ENCODE measurements at regions not wholly inside any gene's neighbourhood (a gene's known extent, or its start where the extent isn't known, plus 50 kb on each side); places are given as distances from the start of the nearest gene placed in this dataset.

DNA sequence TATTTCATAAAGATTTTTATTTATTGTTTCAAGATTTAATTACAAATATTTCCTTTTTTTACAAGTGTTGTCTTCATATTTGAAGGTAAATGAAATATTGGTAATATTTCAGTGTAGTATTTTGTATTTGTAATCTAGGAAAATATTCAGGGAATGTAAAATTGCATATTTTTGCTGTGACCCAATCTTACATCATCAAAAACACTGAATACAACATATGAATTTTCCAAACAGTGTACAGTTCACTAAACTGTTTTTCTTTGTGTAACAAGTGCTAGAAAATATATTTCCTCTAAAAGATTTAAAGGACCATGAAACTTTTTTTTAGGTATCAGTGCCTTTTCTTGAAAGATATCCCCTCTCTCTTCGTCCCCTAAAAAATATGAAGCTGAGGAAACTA is 251.9 kb upstream of the KCND2 start:
- intact Hi-C loops (cut with micrococcal nuclease), result no loop called here
- H3K4me1 ChIP-seq, result no peaks in the 10 kb centered on the region

DNA sequence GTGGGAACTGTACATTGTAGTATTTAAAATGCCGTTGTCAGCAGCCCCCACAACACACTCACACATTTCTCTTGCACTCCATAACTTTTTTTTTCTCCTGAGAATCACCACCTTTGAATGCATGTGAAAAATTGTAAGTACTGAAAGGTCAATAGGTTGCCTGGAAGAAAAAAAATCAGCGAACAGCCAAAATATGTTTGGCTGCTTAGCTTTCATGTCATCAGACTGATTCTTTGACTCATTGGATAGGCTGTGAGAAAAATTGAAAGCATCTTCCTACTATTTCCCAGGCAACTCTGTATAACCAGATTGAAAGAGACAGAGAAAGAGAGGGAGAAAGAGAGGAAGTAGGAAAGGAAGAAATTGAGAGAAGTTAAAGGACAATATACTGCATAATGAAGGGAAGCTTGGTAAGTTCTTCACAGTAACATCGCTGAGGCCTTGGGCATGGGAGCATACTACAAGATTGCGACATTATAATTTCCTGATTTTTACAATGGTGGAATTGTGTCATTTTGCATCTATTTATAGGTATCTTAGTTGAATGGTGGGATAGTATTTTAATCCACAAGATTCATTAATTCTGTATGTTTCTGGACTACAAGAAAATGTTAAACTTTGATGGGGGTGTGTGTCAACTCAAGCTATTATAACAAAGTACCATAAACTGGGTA is 249.3 kb upstream of the KCND2 start:
- TF ChIP-seq, protein P1, sequence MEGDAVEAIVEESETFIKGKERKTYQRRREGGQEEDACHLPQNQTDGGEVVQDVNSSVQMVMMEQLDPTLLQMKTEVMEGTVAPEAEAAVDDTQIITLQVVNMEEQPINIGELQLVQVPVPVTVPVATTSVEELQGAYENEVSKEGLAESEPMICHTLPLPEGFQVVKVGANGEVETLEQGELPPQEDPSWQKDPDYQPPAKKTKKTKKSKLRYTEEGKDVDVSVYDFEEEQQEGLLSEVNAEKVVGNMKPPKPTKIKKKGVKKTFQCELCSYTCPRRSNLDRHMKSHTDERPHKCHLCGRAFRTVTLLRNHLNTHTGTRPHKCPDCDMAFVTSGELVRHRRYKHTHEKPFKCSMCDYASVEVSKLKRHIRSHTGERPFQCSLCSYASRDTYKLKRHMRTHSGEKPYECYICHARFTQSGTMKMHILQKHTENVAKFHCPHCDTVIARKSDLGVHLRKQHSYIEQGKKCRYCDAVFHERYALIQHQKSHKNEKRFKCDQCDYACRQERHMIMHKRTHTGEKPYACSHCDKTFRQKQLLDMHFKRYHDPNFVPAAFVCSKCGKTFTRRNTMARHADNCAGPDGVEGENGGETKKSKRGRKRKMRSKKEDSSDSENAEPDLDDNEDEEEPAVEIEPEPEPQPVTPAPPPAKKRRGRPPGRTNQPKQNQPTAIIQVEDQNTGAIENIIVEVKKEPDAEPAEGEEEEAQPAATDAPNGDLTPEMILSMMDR (IDR thresholded peaks at IDR 0.05; ENCODE audit: borderline replicate concordance), result no peak
- Histone ChIP-seq H3K9me3 (replicated peaks) (no peaks in the 10 kb centered on the region), H3K27me3 (ENCODE audit: low read depth) (no peaks in the 10 kb centered on the region), H3K27ac (replicated peaks) (no peak overlapping the region), H3K36me3 (no peaks in the 10 kb centered on the region), H3K4me3 (no peak overlapping the region), H3K4me1 (no peaks in the 10 kb centered on the region)
- intact Hi-C loops (cut with micrococcal nuclease), result no loop called here
- DNase-seq, result no peak

More for the DNA sequence above, 251.9 kb upstream of the KCND2 start:
- no peak for DNase-seq
- Histone ChIP-seq H3K36me3 (no peaks in the 10 kb centered on the region), H3K9me3 (replicated peaks) (no peaks in the 10 kb centered on the region), H3K4me3 (no peak overlapping the region), H3K27me3 (ENCODE audit: low read depth) (no peaks in the 10 kb centered on the region), H3K27ac (replicated peaks) (no peak overlapping the region)
- TF ChIP-seq, protein P1 (IDR thresholded peaks at IDR 0.05; ENCODE audit: borderline replicate concordance), result no peak

DNA sequence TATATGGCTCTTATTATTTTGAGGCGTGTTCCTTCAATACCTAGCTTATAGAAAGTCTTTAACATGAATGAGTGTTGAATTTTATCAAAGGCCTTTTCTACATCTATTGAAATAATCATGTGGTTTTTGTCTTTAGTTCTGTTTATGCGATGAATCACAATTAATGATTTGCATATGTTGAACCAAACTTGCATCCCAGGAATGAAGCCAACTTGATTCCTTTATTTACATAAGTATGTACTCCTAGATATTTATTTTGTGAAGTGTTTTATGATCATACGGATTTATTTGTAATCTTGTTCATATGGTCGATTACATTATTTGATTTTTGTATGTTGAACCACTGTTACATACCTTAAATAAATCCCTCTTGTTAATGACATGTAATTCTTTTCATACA is 244.3 kb upstream of the KCND2 start:
- no peaks in the 10 kb centered on the region for H3K36me3 ChIP-seq
- no peak overlapping the region for H3K27ac ChIP-seq (replicated peaks)
- no peaks in the 10 kb centered on the region for H3K27me3 ChIP-seq (ENCODE audit: low read depth)
- H3K9me3 ChIP-seq (replicated peaks), result no peaks in the 10 kb centered on the region
- no peak overlapping the region for H3K4me3 ChIP-seq
- no peaks in the 10 kb centered on the region for H3K4me1 ChIP-seq
- intact Hi-C loops (cut with micrococcal nuclease), result no loop called here
- TF ChIP-seq, protein P1 (IDR thresholded peaks at IDR 0.05; ENCODE audit: borderline replicate concordance), result no peak
- DNase-seq, result no peak

DNA sequence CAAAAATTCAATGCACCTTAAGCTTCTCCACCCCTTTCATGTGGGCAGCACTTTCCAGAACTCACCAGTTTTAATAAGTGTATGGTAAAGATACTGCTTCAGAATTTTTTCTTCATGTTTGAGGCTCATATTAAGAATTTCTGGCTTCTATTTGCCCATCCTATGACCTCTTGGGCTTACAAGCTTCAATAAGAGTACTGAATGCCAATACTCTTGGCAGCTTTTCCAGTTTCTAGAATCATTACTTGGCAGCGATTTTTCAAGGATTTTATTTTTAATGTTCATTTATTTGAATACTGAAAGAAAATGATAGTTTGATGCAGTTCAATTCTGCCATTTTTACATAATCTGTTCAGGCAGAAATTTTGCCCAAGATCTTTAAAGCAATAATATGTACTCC is 242.1 kb upstream of the KCND2 start:
- H3K9me3 ChIP-seq (replicated peaks), result no peaks in the 10 kb centered on the region
- intact Hi-C loops (cut with micrococcal nuclease), result no loop called here
- H3K27me3 ChIP-seq (ENCODE audit: low read depth), result no peaks in the 10 kb centered on the region
- H3K36me3 ChIP-seq, result no peaks in the 10 kb centered on the region
- H3K4me3 ChIP-seq, result no peak overlapping the region
- H3K4me1 ChIP-seq, result no peaks in the 10 kb centered on the region
- DNase-seq, result no peak
- TF ChIP-seq, protein P1 (IDR thresholded peaks at IDR 0.05; ENCODE audit: borderline replicate concordance), result no peak
- H3K27ac ChIP-seq (replicated peaks), result no peak overlapping the region

GRCh38 chr7:120033114-120033513 is 239.9 kb upstream of the KCND2 start:
- no peak for DNase-seq
- intact Hi-C loops (cut with micrococcal nuclease), result no loop called here
- H3K36me3 ChIP-seq, result no peaks in the 10 kb centered on the region
- TF ChIP-seq, protein P1 (IDR thresholded peaks at IDR 0.05; ENCODE audit: borderline replicate concordance), result no peak
- H3K9me3 ChIP-seq (replicated peaks), result no peaks in the 10 kb centered on the region
- H3K27me3 ChIP-seq (ENCODE audit: low read depth), result no peaks in the 10 kb centered on the region
- H3K27ac ChIP-seq (replicated peaks), result no peak overlapping the region
- no peaks in the 10 kb centered on the region for H3K4me1 ChIP-seq
- H3K4me3 ChIP-seq, result no peak overlapping the region
